ENCODE measurements at regions not wholly inside any gene's neighbourhood (a gene's known extent, or its start where the extent isn't known, plus 50 kb on each side); places are given as distances from the start of the nearest gene placed in this dataset.

GRCh38 chr12:67062193-67062592 is 207.0 kb upstream of the CAND1 start:
- no peak for TF ChIP-seq CTCF (IDR thresholded peaks at IDR 0.05)
- TF ChIP-seq POLR2A (IDR thresholded peaks at IDR 0.05): no peak

Measured in Peyer's patch (tissue), 4 donors.